Right forelimb (tissue), 1 donor: ENCODE measurements at regions not wholly inside any gene's neighbourhood (a gene's known extent, or its start where the extent isn't known, plus 50 kb on each side); places are given as distances from the start of the nearest gene placed in this dataset.

Experiments
- DNase-seq: peaks from one replicate; pipeline ENCODE4 v3.0.0-alpha.2; 2018

GRCh38 chr17:74150428-74151025 is 53.0 kb upstream of the RPL38 start:
- DNase-seq: no peak

- no peak for DNase-seq
Measured at GRCh38 chr17:74151551-74152315, 51.7 kb upstream of the RPL38 start.

- no peak for DNase-seq
Measured at GRCh38 chr17:74152591-74153455, 50.7 kb upstream of the RPL38 start.

GRCh38 chr17:74153456-74153810 is 50.0 kb upstream of the RPL38 start:
- no peak for DNase-seq
